ENCODE measurements at regions not wholly inside any gene's neighbourhood (a gene's known extent, or its start where the extent isn't known, plus 50 kb on each side); places are given as distances from the start of the nearest gene placed in this dataset.

- TF ChIP-seq EP300 (IDR thresholded peaks at IDR 0.05) (no peak), POLR2AphosphoS5 (IDR thresholded peaks at IDR 0.05) (no peak), POLR2A (IDR thresholded peaks at IDR 0.05) (no peak), CTCF (IDR thresholded peaks at IDR 0.05) (no peak)
- H3K4me1 ChIP-seq: no peaks in the 10 kb centered on the region
- no peaks in the 10 kb centered on the region for H3K27me3 ChIP-seq
- no peak for DNase-seq
- H3K9me3 ChIP-seq: no peaks in the 10 kb centered on the region
- intact Hi-C loops (cut with DNase I; ENCODE audit: low total_unique reads): no loop called here
- no peak overlapping the region for H3K27ac ChIP-seq
- 38 to 90% (median 85%) methylated on average over 2 to 8 of the region's 8 CpGs for WGBS, 5 donors
- no peak overlapping the region for H3K4me3 ChIP-seq
- H3K36me3 ChIP-seq: no peaks in the 10 kb centered on the region
Observed at GRCh38 chrX:85622635-85623034, 243.2 kb upstream of the POF1B start.

GRCh38 chrX:85620466-85620865 lies 241.0 kb upstream of the POF1B start:
- no peak for DNase-seq
- intact Hi-C loops (cut with DNase I; ENCODE audit: low total_unique reads): no loop called here
- Histone ChIP-seq H3K4me1 (no peaks in the 10 kb centered on the region), H3K4me3 (no peak overlapping the region), H3K27me3 (no peaks in the 10 kb centered on the region), H3K9me3 (no peaks in the 10 kb centered on the region), H3K27ac (no peak overlapping the region), H3K36me3 (no peaks in the 10 kb centered on the region)
- 60 to 100% (median 88%) methylated on average over 1 of the region's 1 CpG for WGBS, 5 donors
- TF ChIP-seq POLR2A (IDR thresholded peaks at IDR 0.05): no peak
- no peak for TF ChIP-seq EP300 (IDR thresholded peaks at IDR 0.05)
- no peak for TF ChIP-seq POLR2AphosphoS5 (IDR thresholded peaks at IDR 0.05)
- no peak for TF ChIP-seq CTCF (IDR thresholded peaks at IDR 0.05)

DNA sequence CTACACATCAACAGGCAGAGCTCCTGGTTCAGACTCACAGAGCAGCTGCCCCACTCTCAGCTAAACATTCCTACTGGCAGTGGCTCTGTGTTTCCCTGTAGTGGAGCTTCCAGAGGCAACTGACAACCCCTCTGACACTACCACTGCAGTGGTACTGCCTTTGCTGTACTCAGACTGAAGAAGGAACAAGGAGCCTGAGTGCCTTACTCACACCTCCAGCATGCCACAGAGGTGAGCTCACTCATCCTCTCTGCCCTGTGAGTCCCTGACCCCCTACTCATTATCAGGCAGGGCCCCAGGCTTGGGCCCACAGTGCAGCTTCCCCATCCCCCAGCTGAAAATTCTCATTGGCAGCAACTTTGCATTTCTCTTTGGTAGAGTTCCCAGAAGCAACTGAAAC lies 240.5 kb upstream of the POF1B start:
- H3K36me3 ChIP-seq: no peaks in the 10 kb centered on the region
- DNase-seq: no peak
- intact Hi-C loops (cut with DNase I; ENCODE audit: low total_unique reads): no loop called here

GRCh38 chrX:85611926-85612325 lies 232.5 kb upstream of the POF1B start:
- no peaks in the 10 kb centered on the region for H3K27me3 ChIP-seq
- H3K36me3 ChIP-seq: no peaks in the 10 kb centered on the region
- H3K9me3 ChIP-seq: no peaks in the 10 kb centered on the region
- peak in 1 of 2 donors; percentile 10 for DNase-seq
- H3K4me1 ChIP-seq: no peaks in the 10 kb centered on the region
- no peak overlapping the region for H3K27ac ChIP-seq
- intact Hi-C loops (cut with DNase I; ENCODE audit: low total_unique reads): no loop called here
- H3K4me3 ChIP-seq: no peak overlapping the region
- TF ChIP-seq POLR2AphosphoS5 (IDR thresholded peaks at IDR 0.05): no peak
- peak in 1 of 7 experiments; percentile 18 for TF ChIP-seq CTCF (IDR thresholded peaks at IDR 0.05)

More for the DNA sequence above, 240.5 kb upstream of the POF1B start:
- no peaks in the 10 kb centered on the region for H3K9me3 ChIP-seq
- H3K27me3 ChIP-seq: no peaks in the 10 kb centered on the region
- no peak overlapping the region for H3K27ac ChIP-seq
- TF ChIP-seq POLR2AphosphoS5 (IDR thresholded peaks at IDR 0.05): no peak
- no peak for TF ChIP-seq EP300 (IDR thresholded peaks at IDR 0.05)
- TF ChIP-seq CTCF (IDR thresholded peaks at IDR 0.05): no peak
- TF ChIP-seq POLR2A (IDR thresholded peaks at IDR 0.05): no peak
- no peak overlapping the region for H3K4me3 ChIP-seq
- no peaks in the 10 kb centered on the region for H3K4me1 ChIP-seq

DNA sequence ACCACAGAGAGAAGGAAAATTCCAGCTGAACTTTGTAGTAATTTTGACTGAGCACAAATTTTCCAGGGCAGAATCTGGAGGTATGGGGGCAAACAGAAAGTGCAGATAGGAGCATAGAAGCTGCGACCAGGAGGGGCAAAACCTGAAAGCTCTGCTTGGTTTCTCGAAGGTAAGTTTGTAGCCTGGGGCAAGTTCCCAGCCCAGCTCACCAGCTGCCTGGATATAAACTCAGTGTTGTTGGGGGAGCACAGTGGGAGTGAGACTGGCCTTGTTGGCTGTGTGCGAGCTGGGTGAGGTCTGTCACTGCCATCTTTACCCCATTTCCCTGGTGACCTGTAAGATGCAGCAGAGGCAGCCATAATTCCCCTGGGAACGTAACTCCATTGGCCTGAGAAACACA lies 213.5 kb upstream of the POF1B start:
- intact Hi-C loops (cut with DNase I; ENCODE audit: low total_unique reads): no loop called here

More for the DNA sequence above, 213.5 kb upstream of the POF1B start:
- TF ChIP-seq POLR2AphosphoS5 (IDR thresholded peaks at IDR 0.05) (no peak), POLR2A (IDR thresholded peaks at IDR 0.05) (no peak), CTCF (IDR thresholded peaks at IDR 0.05) (no peak), EP300 (IDR thresholded peaks at IDR 0.05) (no peak)
- Histone ChIP-seq H3K27me3 (no peaks in the 10 kb centered on the region), H3K4me1 (no peaks in the 10 kb centered on the region), H3K4me3 (no peak overlapping the region), H3K36me3 (no peaks in the 10 kb centered on the region), H3K9me3 (peaks cover 0 to 3% (median 0%) of the 10 kb centered on the region in 4 donors), H3K27ac (no peak overlapping the region)
- WGBS, 5 donors: 62 to 84% (median 66%) methylated on average over 3 to 4 of the region's 4 CpGs
- no peak for DNase-seq
